ENCODE measurements at regions not wholly inside any gene's neighbourhood (a gene's known extent, or its start where the extent isn't known, plus 50 kb on each side); places are given as distances from the start of the nearest gene placed in this dataset.

GRCh38 chr21:27837936-27838335 is 871.0 kb upstream of the ADAMTS5 start:
- no peak for DNase-seq

GRCh38 chr21:27833298-27833697 is 866.4 kb upstream of the ADAMTS5 start:
- no peak for DNase-seq

GRCh38 chr21:27831816-27832569 is 865.1 kb upstream of the ADAMTS5 start:
- no peak for DNase-seq

- no peak for DNase-seq
Observed at GRCh38 chr21:27831177-27831576, 864.3 kb upstream of the ADAMTS5 start.

- DNase-seq, result no peak
Observed at GRCh38 chr21:27827972-27828371, 861.1 kb upstream of the ADAMTS5 start.

- DNase-seq, result no peak
Observed at GRCh38 chr21:27825035-27825434, 858.1 kb upstream of the ADAMTS5 start.

- DNase-seq, result no peak
Observed at GRCh38 chr21:27823652-27824201, 856.8 kb upstream of the ADAMTS5 start.

GRCh38 chr21:27820342-27820741 is 853.5 kb upstream of the ADAMTS5 start:
- no peak for DNase-seq

- no peak for DNase-seq
Observed at GRCh38 chr21:27819299-27819698, 852.4 kb upstream of the ADAMTS5 start.

- no peak for DNase-seq
Observed at GRCh38 chr21:27818847-27819246, 852.0 kb upstream of the ADAMTS5 start.

GRCh38 chr21:27817902-27818623 is 851.2 kb upstream of the ADAMTS5 start:
- DNase-seq, result no peak

GRCh38 chr21:27817074-27817473 is 850.2 kb upstream of the ADAMTS5 start:
- no peak for DNase-seq

- no peak for DNase-seq
Observed at GRCh38 chr21:27816301-27816700, 849.4 kb upstream of the ADAMTS5 start.

- no peak for DNase-seq
Observed at GRCh38 chr21:27814226-27814625, 847.3 kb upstream of the ADAMTS5 start.

- no peak for DNase-seq
Observed at GRCh38 chr21:27813750-27814149, 846.9 kb upstream of the ADAMTS5 start.

GRCh38 chr21:27813344-27813743 is 846.5 kb upstream of the ADAMTS5 start:
- no peak for DNase-seq

GRCh38 chr21:27812279-27812678 is 845.4 kb upstream of the ADAMTS5 start:
- no peak for DNase-seq

GRCh38 chr21:27808923-27809322 is 842.0 kb upstream of the ADAMTS5 start:
- DNase-seq, result no peak

GRCh38 chr21:27807596-27807995 is 840.7 kb upstream of the ADAMTS5 start:
- DNase-seq, result no peak

- DNase-seq, result no peak
Observed at GRCh38 chr21:27806281-27806680, 839.4 kb upstream of the ADAMTS5 start.

GRCh38 chr21:27805696-27806095 is 838.8 kb upstream of the ADAMTS5 start:
- DNase-seq, result no peak

GRCh38 chr21:27804515-27804914 is 837.6 kb upstream of the ADAMTS5 start:
- no peak for DNase-seq

GRCh38 chr21:27803571-27803970 is 836.7 kb upstream of the ADAMTS5 start:
- no peak for DNase-seq

GRCh38 chr21:27802816-27803475 is 836.1 kb upstream of the ADAMTS5 start:
- DNase-seq, result peak; percentile 38
